Common myeloid progenitor, CD34-positive (primary cell): ENCODE measurements at regions not wholly inside any gene's neighbourhood (a gene's known extent, or its start where the extent isn't known, plus 50 kb on each side); places are given as distances from the start of the nearest gene placed in this dataset.

Experiments
- CTCF ChIA-PET: fragments of 350-600 bp; sonication (Branson Sonifier 250); formaldehyde crosslinking; loops from one replicate; lab custom pipeline; 2021; ENCODE audit warnings: antibody characterized with exemption; lab: Charles Lee
- POLR2A ChIA-PET: fragments of 350-600 bp; sonication (Branson Sonifier 250); formaldehyde crosslinking; loops from one replicate; lab custom pipeline; 2021; ENCODE audit warnings: antibody characterized with exemption; lab: Charles Lee
- DNase-seq, 3 donors: peaks; one replicate each; pipeline versions ENCODE4 v3.0.0 to v3.0.0-alpha.2; 2013
- H3K27ac ChIP-seq, 2 experiments: 1 replicate in 1 of 2; 2 replicates in 1 of 2; pipeline ENCODE4 v1.7.0; 2013; ENCODE audit warnings: inconsistent platforms in 2 of 2, low read length in 2 of 2, mild to moderate bottlenecking in 2 of 2, low read depth in 1 of 2, moderate library complexity in 1 of 2; ENCODE audit not compliant: severe bottlenecking in 2 of 2, insufficient read depth in 1 of 2, poor library complexity in 1 of 2
- H3K27me3 ChIP-seq, 5 experiments: replicated peaks in 2 of 5; 1 replicate in 3 of 5; 2 replicates in 2 of 5; pipeline versions ENCODE4 v1.6.1 to v1.7.0; 2013; ENCODE audit warnings: low read length in 4 of 5, mild to moderate bottlenecking in 2 of 5, moderate library complexity in 2 of 5, inconsistent platforms in 1 of 5; ENCODE audit not compliant: insufficient read depth in 5 of 5, control insufficient read depth in 4 of 5
- H3K36me3 ChIP-seq, 4 experiments: 1 replicate in 2 of 4; 2 replicates in 2 of 4; pipeline versions ENCODE4 v1.6.1 to v1.7.0; 2013; ENCODE audit warnings: low read length in 3 of 4, control low read depth in 1 of 4, mild to moderate bottlenecking in 1 of 4; ENCODE audit not compliant: control insufficient read depth in 4 of 4, insufficient read depth in 4 of 4
- H3K4me1 ChIP-seq, 4 experiments: 1 replicate in 3 of 4; 2 replicates in 1 of 4; pipeline versions ENCODE4 v1.6.1 to v1.7.1; 2013; ENCODE audit warnings: low read length in 3 of 4, mild to moderate bottlenecking in 3 of 4, control low read depth in 1 of 4, inconsistent platforms in 1 of 4, moderate library complexity in 1 of 4; ENCODE audit not compliant: control insufficient read depth in 4 of 4, insufficient read depth in 4 of 4; ENCODE audit errors: control extremely low read depth in 1 of 4
- H3K4me3 ChIP-seq, 7 experiments: 1 replicate in 4 of 7; 2 replicates in 3 of 7; pipeline versions ENCODE4 v1.5.1 to v1.7.0; 2013; ENCODE audit warnings: mild to moderate bottlenecking in 7 of 7, low read length in 6 of 7, moderate library complexity in 6 of 7, inconsistent platforms in 2 of 7, low read depth in 2 of 7, control low read depth in 1 of 7; ENCODE audit not compliant: insufficient read depth in 4 of 7, control insufficient read depth in 1 of 7; ENCODE audit errors: extremely low read depth in 1 of 7
- H3K9me3 ChIP-seq, 5 experiments: 1 replicate in 4 of 5; 2 replicates in 1 of 5; pipeline versions ENCODE4 v1.6.1 to v1.7.1; 2013; ENCODE audit warnings: low read length in 4 of 5, mild to moderate bottlenecking in 2 of 5, inconsistent platforms in 1 of 5, low read depth in 1 of 5, moderate library complexity in 1 of 5; ENCODE audit not compliant: control insufficient read depth in 4 of 5, insufficient read depth in 2 of 5; ENCODE audit errors: control extremely low read depth in 1 of 5
- WGBS: methylation state at CpG from one replicate; pipeline ENCODE4 v1.1.5; 2013; ENCODE audit not compliant: insufficient coverage; 5-methylcytosine and 5-hydroxymethylcytosine counted together

DNA sequence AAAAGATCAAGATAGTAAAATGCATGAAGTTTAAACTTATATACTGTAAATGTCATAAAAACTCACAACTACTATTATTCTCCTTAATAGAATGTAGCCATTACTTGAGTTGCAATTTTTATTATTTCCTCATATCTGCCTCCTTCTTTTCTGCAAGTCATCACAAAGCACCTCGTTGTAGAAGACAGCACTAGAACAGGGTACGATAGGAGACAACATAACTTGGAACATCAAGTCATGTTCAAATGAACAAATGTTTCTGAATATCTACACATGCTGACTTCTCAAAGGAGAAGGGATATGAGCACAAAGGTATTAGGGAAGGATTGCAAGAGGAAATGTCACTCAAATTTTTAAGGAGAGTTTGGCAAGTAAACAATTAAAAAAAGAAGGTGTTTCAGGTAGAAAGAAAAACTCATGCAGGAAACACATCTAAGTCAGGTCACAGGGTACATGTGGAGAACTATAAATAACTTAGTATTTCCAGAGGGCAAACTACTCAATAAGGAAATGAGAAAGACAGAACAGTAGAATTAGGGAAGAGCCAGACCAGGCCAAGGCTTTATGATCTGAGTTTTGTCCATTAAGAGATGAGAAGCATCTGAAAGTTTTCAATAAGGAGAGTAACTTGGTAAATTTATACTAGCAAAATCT is 186.7 kb downstream of the CRPPA start:
- Histone ChIP-seq H3K27me3 (no peaks in the 10 kb centered on the region), H3K9me3 (peaks cover 2 to 23% (median 9%) of the 10 kb centered on the region in 5 experiments), H3K36me3 (peaks cover 0 to 6% (median 0%) of the 10 kb centered on the region in 4 experiments), H3K4me1 (no peaks in the 10 kb centered on the region), H3K4me3 (no peak overlapping the region), H3K27ac (no peak overlapping the region)
- ChIA-PET POLR2A (no interaction called here), CTCF (no interaction called here)
- peak in 1 of 3 donors; percentile 17 for DNase-seq
- 100% methylated on average over 1 of the region's 2 CpGs for WGBS

- DNase-seq = no peak
- no peak overlapping the region for H3K4me3 ChIP-seq
- no peaks in the 10 kb centered on the region for H3K4me1 ChIP-seq
- WGBS = no CpG with 5 or more reads among the region's 2 CpGs
- no peaks in the 10 kb centered on the region for H3K27me3 ChIP-seq
- peaks cover 2 to 25% (median 9%) of the 10 kb centered on the region in 5 experiments for H3K9me3 ChIP-seq
- peaks cover 0 to 6% (median 0%) of the 10 kb centered on the region in 4 experiments for H3K36me3 ChIP-seq
- CTCF ChIA-PET = no interaction called here
- H3K27ac ChIP-seq = no peak overlapping the region
- POLR2A ChIA-PET = no interaction called here
Measured at GRCh38 chr7:16233517-16233916, 187.8 kb downstream of the CRPPA start.

- Histone ChIP-seq H3K4me1 (no peaks in the 10 kb centered on the region), H3K27ac (no peak overlapping the region), H3K4me3 (no peak overlapping the region), H3K27me3 (no peaks in the 10 kb centered on the region), H3K36me3 (peaks cover 0 to 6% (median 0%) of the 10 kb centered on the region in 4 experiments), H3K9me3 (peaks cover 2 to 25% (median 9%) of the 10 kb centered on the region in 5 experiments)
- POLR2A ChIA-PET = no interaction called here
- CTCF ChIA-PET = interaction anchor here (0.7 kb wide), 1 partner anchor 134 kb away, joined by 3 read pairs; no protein-coding TSS in a partner anchor
- WGBS = no CpG with 5 or more reads among the region's 1 CpG
- no peak for DNase-seq
Measured at GRCh38 chr7:16232273-16232672, 189.1 kb downstream of the CRPPA start.

DNA sequence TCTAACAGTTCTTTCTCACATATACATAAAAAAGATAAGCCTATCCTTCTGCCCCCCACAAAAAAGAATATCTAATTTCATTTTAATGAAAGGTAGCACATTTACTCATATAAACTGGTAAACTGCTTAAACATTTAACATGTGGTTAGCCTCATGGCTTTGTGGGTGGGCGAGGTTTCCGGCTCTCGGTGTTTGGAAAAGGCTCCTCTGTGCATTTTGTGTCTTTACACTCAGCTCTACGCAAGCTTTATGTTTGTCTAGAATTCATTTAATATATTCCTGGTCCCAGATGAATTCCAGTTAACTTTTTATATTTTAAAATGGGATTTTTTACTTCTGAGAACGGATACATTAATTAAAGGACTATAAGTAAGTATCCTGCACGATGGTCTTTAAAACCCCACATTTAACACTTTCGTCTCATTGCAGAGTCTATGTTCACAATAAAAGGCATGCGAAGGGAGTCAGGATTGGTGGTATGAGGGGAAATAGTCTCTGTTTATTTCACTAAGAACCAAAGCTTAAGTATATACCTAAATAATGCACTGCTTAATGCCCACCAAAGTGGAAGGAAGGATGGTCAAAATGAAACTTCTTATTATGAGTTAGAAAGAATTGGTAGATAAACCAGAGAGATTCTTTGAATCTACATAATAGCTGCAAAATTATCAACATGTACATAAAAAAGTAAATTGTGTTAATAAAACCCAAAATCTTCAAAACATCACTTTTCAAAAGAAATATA is 197.2 kb downstream of the CRPPA start:
- H3K4me1 ChIP-seq = no peaks in the 10 kb centered on the region
- no peaks in the 10 kb centered on the region for H3K36me3 ChIP-seq
- ChIA-PET POLR2A (no interaction called here), CTCF (no interaction called here)
- no peaks in the 10 kb centered on the region for H3K9me3 ChIP-seq
- no peak overlapping the region for H3K27ac ChIP-seq
- H3K27me3 ChIP-seq = no peaks in the 10 kb centered on the region
- DNase-seq = peak in 1 of 3 donors; percentile 8
- no peak overlapping the region for H3K4me3 ChIP-seq
- WGBS = no CpG with 5 or more reads among the region's 8 CpGs

GRCh38 chr7:16212610-16213009 is 208.7 kb downstream of the CRPPA start:
- Histone ChIP-seq H3K4me3 (no peak overlapping the region), H3K9me3 (no peaks in the 10 kb centered on the region), H3K36me3 (peaks cover 0 to 12% (median 0%) of the 10 kb centered on the region in 4 experiments), H3K27me3 (no peaks in the 10 kb centered on the region), H3K4me1 (no peaks in the 10 kb centered on the region), H3K27ac (no peak overlapping the region)
- DNase-seq = no peak
- POLR2A ChIA-PET = no interaction called here
- WGBS = 100% methylated on average over 1 of the region's 3 CpGs
- CTCF ChIA-PET = no interaction called here

GRCh38 chr7:16212032-16212431 is 209.3 kb downstream of the CRPPA start:
- ChIA-PET CTCF (no interaction called here), POLR2A (no interaction called here)
- H3K27ac ChIP-seq = no peak overlapping the region
- no peaks in the 10 kb centered on the region for H3K9me3 ChIP-seq
- no peaks in the 10 kb centered on the region for H3K27me3 ChIP-seq
- 90% methylated on average over 2 of the region's 4 CpGs for WGBS
- DNase-seq = no peak
- no peak overlapping the region for H3K4me3 ChIP-seq
- H3K4me1 ChIP-seq = no peaks in the 10 kb centered on the region
- peaks cover 0 to 12% (median 0%) of the 10 kb centered on the region in 4 experiments for H3K36me3 ChIP-seq

- ChIA-PET CTCF (interaction anchor here (1.6 kb wide), 1 partner anchor 10 kb away, joined by 4 read pairs; no protein-coding TSS in a partner anchor), POLR2A (no interaction called here)
- Histone ChIP-seq H3K27me3 (no peaks in the 10 kb centered on the region), H3K9me3 (no peaks in the 10 kb centered on the region), H3K36me3 (peaks cover 0 to 12% (median 0%) of the 10 kb centered on the region in 4 experiments), H3K4me1 (no peaks in the 10 kb centered on the region), H3K27ac (no peak overlapping the region), H3K4me3 (no peak overlapping the region)
- DNase-seq = no peak
- WGBS = no CpG with 5 or more reads among the region's 6 CpGs
Measured at GRCh38 chr7:16211402-16211925, 209.9 kb downstream of the CRPPA start.
